ENCODE measurements at regions not wholly inside any gene's neighbourhood (a gene's known extent, or its start where the extent isn't known, plus 50 kb on each side); places are given as distances from the start of the nearest gene placed in this dataset.
"Not testable (repeated sequence)": the region's sequence is repeated elsewhere in the genome, so short reads cannot be mapped to it uniquely, and the experiment has no call there.

DNA sequence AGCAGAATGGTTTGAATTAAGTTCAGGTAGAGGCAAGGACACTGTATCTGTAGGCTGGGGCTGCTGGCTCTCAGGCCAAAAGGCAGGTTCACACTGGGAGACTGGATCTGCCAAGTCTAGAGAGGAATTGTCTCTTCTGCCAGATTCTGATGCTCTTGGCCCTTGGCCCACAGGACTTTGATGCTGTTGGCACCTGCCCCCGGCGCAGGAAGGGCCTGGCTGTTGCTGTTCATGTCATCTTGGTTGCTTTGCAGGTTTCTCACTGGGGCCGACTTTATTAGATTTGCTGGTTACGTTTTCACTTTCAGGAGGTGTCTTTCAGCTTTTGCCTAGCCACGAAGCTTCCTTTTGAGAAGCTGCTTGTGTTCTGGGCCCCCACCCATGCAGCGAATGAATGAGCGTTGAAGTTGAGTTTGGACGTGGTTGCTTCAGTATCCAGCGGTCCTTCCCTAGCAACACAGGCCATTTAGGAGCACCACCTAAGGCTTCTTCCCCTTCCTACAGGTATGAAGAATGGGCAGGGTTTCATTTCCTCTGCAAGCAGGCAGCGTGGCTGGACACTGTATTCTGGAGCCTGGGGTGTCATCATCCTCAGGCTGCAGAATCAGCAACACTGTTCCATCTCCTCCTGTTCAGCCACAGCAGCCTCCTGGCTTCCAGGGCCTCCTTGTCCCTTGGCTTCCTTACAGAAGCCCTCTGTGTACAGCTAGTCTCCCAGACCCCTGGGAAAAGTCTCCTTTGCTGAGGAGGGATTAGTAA lies 65.6 kb upstream of the PRR23C start:
- TF ChIP-seq, protein P1, sequence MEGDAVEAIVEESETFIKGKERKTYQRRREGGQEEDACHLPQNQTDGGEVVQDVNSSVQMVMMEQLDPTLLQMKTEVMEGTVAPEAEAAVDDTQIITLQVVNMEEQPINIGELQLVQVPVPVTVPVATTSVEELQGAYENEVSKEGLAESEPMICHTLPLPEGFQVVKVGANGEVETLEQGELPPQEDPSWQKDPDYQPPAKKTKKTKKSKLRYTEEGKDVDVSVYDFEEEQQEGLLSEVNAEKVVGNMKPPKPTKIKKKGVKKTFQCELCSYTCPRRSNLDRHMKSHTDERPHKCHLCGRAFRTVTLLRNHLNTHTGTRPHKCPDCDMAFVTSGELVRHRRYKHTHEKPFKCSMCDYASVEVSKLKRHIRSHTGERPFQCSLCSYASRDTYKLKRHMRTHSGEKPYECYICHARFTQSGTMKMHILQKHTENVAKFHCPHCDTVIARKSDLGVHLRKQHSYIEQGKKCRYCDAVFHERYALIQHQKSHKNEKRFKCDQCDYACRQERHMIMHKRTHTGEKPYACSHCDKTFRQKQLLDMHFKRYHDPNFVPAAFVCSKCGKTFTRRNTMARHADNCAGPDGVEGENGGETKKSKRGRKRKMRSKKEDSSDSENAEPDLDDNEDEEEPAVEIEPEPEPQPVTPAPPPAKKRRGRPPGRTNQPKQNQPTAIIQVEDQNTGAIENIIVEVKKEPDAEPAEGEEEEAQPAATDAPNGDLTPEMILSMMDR (conservative IDR thresholded peaks at IDR 0.05; ENCODE audit: low read length) = no peak
- no peak for DNase-seq (ENCODE audit: low read depth)
- H3K4me3 ChIP-seq (ENCODE audit: low read length) = no peak overlapping the region

DNA sequence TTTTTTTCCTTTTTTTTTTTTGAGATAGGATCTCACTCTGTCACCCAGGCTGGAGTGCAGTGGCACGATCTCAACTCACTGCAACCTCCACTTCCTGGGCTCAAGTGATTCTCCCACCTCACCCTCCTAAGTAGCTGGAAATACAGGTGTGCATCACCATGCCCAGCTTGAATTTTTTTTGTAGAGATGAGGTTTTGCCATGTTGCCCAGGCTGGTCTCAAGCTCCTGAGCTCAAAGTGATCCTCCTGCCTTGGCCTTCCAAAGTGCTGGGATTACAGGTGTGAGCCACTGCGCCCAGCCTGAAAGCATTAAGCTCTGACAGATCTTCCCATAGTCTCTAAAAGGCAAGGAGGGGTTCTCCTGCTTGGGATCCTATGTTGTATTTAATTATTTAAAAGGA lies 66.2 kb upstream of the PRR23C start:
- H3K4me3 ChIP-seq (ENCODE audit: low read length); DNase-seq (ENCODE audit: low read depth): not testable (repeated sequence)

DNA sequence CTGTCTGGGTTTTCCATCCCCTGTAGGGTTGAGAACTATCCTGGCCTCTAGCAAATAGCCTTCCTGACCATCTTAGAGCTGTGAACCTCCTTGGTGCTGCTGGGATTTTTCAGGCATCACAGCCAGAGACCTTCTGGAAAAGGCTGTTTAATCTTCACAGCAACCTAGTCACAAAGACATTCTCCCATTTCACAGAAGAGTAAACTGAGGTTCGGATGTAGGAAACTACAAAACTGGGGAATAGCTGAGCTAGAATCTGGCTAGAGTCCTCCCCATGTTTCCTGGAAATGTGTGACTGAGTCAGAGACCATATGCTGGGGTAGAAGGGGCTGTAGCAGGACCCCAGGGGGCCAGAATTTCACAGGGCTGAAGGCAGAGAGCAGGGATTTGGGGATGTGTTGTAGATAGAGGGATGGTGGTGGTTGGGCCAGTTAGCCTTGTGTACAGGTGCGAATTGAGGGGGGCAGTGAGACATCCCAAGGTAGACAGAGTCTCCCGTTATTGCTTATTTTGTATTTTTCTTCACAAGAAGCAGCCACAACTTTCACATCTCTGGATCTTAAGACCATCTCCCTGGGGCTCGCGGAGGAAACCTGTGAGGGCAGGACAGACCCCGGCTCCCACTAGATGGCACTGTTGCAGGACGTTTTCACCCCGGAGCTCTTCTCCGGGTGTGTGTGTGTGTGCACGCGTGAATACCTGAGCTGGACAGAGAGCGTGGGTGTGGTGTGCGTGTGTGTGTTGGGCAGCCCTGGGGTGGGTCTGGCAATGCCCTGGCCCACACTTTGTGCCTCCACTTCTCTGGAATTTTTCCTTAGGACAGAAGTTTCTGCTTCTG lies 66.9 kb upstream of the PRR23C start:
- peak; percentile 62 for DNase-seq (ENCODE audit: low read depth)
- H3K4me3 ChIP-seq (ENCODE audit: low read length) = no peak overlapping the region
- TF ChIP-seq, protein P1 (conservative IDR thresholded peaks at IDR 0.05; ENCODE audit: low read length) = peak; percentile 87

DNA sequence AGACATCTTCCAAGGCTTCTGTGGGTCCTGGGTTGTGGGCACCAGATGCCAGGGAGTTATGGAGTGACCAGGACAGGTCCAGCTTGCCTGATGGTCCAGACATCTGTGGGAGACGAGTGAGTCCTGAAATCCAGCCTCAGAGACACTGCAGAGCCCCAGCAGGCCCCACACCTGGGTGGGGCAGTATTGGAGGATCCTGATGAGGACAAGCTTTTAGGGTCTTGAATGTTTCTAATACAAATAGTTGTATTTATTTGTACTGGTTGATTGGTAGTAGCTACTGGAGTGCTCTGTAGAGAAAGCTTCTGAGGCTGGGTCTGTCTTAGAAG lies 67.5 kb upstream of the PRR23C start:
- no peak for DNase-seq (ENCODE audit: low read depth)
- TF ChIP-seq, protein P1 (conservative IDR thresholded peaks at IDR 0.05; ENCODE audit: low read length) = no peak

DNA sequence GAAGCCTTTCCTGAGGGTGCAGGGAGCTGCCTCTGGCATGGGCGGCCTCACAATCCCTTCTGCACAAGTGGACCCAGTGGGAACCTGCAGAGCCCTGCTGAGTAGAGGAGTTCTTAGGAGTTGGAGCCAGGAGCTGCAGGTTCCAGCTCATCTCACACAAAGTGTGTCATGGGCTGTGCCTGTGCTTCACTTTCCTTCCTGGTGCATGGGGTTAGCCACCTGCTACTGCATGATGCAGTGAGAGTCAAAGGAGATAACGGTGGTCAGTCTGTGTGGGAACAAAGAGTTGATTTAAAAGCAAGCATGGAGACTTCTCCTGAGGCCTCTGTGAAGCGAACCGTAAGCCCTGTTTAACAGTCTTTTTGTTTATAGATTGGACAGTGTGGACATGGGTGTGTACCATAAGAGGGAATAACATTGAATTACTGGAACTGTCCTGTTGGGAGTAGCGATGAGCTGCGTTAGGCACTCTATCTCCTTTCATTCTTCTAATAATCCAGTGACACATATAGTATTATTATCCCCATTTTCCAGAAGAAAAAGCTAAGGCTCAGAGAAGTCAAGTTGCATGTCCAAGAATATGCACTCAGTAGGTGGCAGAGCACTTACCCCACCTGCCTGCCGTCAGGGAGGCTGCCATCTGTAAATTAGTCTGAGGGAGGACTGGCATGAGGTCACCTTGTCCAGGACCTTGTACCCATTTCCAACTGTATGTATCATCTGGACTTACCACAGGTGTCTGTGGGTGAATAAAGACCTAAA lies 68.7 kb upstream of the PRR23C start:
- TF ChIP-seq, protein P1 (conservative IDR thresholded peaks at IDR 0.05; ENCODE audit: low read length) = peak; percentile 13; the same call in 1 of the 2 replicates
- H3K4me3 ChIP-seq (ENCODE audit: low read length) = no peak overlapping the region
- DNase-seq (ENCODE audit: low read depth) = no peak

More for the DNA sequence above, 67.5 kb upstream of the PRR23C start:
- no peak overlapping the region for H3K4me3 ChIP-seq (ENCODE audit: low read length)

DNA sequence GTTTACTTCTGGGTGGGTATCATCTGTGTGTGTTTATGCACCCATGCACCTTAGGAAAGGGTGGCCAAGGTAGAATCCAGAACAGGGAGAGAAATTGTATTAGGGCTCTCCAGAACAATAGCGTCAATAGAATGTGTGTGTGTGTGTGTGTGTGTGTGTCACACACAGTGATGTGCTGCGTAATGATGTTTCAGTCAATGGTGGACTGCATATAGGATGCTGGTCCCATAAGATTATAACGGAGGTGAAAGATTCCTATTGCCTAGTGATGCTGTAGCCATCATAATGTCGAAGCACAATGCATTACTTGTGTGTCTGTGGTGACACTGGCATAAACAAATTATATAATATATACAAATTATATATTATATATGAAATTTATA lies 69.3 kb upstream of the PRR23C start:
- no peak for DNase-seq (ENCODE audit: low read depth)
- TF ChIP-seq, protein P1 (conservative IDR thresholded peaks at IDR 0.05; ENCODE audit: low read length) = no peak
- no peak overlapping the region for H3K4me3 ChIP-seq (ENCODE audit: low read length)

DNA sequence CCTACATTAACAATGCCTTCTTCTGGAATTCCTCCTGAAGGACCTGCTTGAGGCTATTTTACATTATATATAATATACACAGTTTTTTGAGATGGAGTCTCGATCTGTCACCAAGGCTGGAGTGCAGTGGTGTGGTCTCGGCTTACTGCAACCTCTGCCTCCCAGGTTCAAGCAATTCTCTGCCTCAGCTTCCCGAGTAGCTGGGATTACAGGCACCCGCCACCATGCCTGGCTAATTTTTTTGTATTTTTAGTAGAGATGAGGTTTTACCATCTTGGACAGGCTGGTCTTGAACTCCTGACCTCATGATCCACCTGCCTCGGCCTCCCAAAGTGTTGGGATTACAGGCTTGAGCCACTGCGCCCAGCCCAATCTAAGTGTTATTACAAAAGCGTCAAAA lies 71.9 kb upstream of the PRR23C start:
- H3K4me3 ChIP-seq (ENCODE audit: low read length); DNase-seq (ENCODE audit: low read depth): not testable (repeated sequence)

Data from AG10803 (cell line).